ENCODE measurements at regions not wholly inside any gene's neighbourhood (a gene's known extent, or its start where the extent isn't known, plus 50 kb on each side); places are given as distances from the start of the nearest gene placed in this dataset.

DNA sequence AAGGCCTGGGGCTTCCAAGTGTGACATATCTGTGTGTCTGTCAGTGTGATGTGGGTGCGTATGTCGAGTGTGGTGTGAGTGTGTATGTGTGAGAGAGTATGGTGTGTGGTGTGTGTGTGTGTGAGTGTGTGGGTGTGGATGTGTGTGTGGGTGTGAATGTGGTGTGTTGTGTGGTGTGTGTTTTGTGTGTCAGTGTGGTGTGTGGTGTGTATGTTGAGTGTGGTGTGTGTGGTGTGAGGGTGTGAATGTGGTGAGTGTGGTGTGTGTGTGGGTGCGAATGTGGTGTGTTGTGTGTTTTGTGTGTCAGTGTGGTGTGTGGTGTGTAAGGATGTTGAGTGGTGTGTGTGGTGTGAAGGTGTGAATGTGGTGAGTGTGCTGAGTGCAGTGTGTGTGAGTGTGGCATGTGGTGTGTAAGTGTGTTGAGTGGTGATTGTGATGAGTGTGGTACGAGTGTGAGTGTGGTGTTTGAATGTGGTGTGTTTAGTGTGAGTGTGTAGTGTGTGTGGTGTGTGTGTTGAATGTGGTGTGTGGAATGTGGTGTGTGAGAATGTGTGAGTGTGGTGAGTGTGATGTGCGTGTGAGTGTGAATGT lies 61.6 kb upstream of the SORCS2 start:
- TF ChIP-seq, protein P1, sequence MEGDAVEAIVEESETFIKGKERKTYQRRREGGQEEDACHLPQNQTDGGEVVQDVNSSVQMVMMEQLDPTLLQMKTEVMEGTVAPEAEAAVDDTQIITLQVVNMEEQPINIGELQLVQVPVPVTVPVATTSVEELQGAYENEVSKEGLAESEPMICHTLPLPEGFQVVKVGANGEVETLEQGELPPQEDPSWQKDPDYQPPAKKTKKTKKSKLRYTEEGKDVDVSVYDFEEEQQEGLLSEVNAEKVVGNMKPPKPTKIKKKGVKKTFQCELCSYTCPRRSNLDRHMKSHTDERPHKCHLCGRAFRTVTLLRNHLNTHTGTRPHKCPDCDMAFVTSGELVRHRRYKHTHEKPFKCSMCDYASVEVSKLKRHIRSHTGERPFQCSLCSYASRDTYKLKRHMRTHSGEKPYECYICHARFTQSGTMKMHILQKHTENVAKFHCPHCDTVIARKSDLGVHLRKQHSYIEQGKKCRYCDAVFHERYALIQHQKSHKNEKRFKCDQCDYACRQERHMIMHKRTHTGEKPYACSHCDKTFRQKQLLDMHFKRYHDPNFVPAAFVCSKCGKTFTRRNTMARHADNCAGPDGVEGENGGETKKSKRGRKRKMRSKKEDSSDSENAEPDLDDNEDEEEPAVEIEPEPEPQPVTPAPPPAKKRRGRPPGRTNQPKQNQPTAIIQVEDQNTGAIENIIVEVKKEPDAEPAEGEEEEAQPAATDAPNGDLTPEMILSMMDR (IDR thresholded peaks at IDR 0.05; ENCODE audit: low read depth, low read length): no peak
- TF ChIP-seq, protein P2, sequence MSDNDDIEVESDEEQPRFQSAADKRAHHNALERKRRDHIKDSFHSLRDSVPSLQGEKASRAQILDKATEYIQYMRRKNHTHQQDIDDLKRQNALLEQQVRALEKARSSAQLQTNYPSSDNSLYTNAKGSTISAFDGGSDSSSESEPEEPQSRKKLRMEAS (IDR thresholded peaks at IDR 0.05; ENCODE audit: low read depth, low read length): no peak
- TF ChIP-seq POLR2A (IDR thresholded peaks at IDR 0.05; ENCODE audit: extremely low read depth, insufficient read length): no peak

Data from NB4 (cell line).